ENCODE measurements at regions not wholly inside any gene's neighbourhood (a gene's known extent, or its start where the extent isn't known, plus 50 kb on each side); places are given as distances from the start of the nearest gene placed in this dataset.

GRCh38 chr1:80893115-80893514 lies 907.6 kb upstream of the ADGRL2 start:
- TF ChIP-seq CTCF (IDR thresholded peaks at IDR 0.05) (no peak), POLR2A (IDR thresholded peaks at IDR 0.05) (no peak)

All from adrenal gland (tissue), 5 donors.